ENCODE measurements at regions not wholly inside any gene's neighbourhood (a gene's known extent, or its start where the extent isn't known, plus 50 kb on each side); places are given as distances from the start of the nearest gene placed in this dataset.

- no peak for TF ChIP-seq CTCF (IDR thresholded peaks at IDR 0.05)
- Histone ChIP-seq H3K27me3 (no peaks in the 10 kb centered on the region), H3K9me3 (no peaks in the 10 kb centered on the region), H3K27ac (no peak overlapping the region), H3K4me3 (ENCODE audit: low read depth in 1 of 2, low read length in 1 of 2) (no peak overlapping the region), H3K36me3 (no peaks in the 10 kb centered on the region), H3K4me1 (ENCODE audit: control insufficient read depth in 1 of 2, insufficient read depth in 1 of 2, low read depth in 1 of 2, low read length in 1 of 2) (peaks cover 3 to 15% of the 10 kb centered on the region in 2 experiments)
These were observed 77.3 kb upstream of the CNTN1 start for GRCh38 chr12:40614923-40615322.

- no peak overlapping the region for H3K27ac ChIP-seq
- no peak for TF ChIP-seq CTCF (IDR thresholded peaks at IDR 0.05)
- no peaks in the 10 kb centered on the region for H3K27me3 ChIP-seq
- H3K36me3 ChIP-seq, result no peaks in the 10 kb centered on the region
- no peaks in the 10 kb centered on the region for H3K9me3 ChIP-seq
- no peak overlapping the region for H3K4me3 ChIP-seq (ENCODE audit: low read depth in 1 of 2, low read length in 1 of 2)
- H3K4me1 ChIP-seq (ENCODE audit: control insufficient read depth in 1 of 2, insufficient read depth in 1 of 2, low read depth in 1 of 2, low read length in 1 of 2), result peaks cover 3 to 15% of the 10 kb centered on the region in 2 experiments
These were observed 76.6 kb upstream of the CNTN1 start for GRCh38 chr12:40615590-40615989.

- Histone ChIP-seq H3K4me1 (ENCODE audit: control insufficient read depth in 1 of 2, insufficient read depth in 1 of 2, low read depth in 1 of 2, low read length in 1 of 2) (peaks cover 3 to 15% of the 10 kb centered on the region in 2 experiments), H3K27me3 (no peaks in the 10 kb centered on the region), H3K4me3 (ENCODE audit: low read depth in 1 of 2, low read length in 1 of 2) (no peak overlapping the region), H3K27ac (no peak overlapping the region), H3K36me3 (no peaks in the 10 kb centered on the region), H3K9me3 (no peaks in the 10 kb centered on the region)
- no peak for TF ChIP-seq CTCF (IDR thresholded peaks at IDR 0.05)
These were observed 75.8 kb upstream of the CNTN1 start for GRCh38 chr12:40616383-40616915.

- no peak for TF ChIP-seq CTCF (IDR thresholded peaks at IDR 0.05)
- Histone ChIP-seq H3K36me3 (no peaks in the 10 kb centered on the region), H3K27me3 (no peaks in the 10 kb centered on the region), H3K9me3 (no peaks in the 10 kb centered on the region), H3K4me1 (ENCODE audit: control insufficient read depth in 1 of 2, insufficient read depth in 1 of 2, low read depth in 1 of 2, low read length in 1 of 2) (peaks cover 3 to 15% of the 10 kb centered on the region in 2 experiments), H3K27ac (no peak overlapping the region), H3K4me3 (ENCODE audit: low read depth in 1 of 2, low read length in 1 of 2) (no peak overlapping the region)
These were observed 73.6 kb upstream of the CNTN1 start for GRCh38 chr12:40618636-40619035.

- no peak for TF ChIP-seq CTCF (IDR thresholded peaks at IDR 0.05)
- no peaks in the 10 kb centered on the region for H3K36me3 ChIP-seq
- H3K27ac ChIP-seq, result no peak overlapping the region
- no peaks in the 10 kb centered on the region for H3K27me3 ChIP-seq
- H3K9me3 ChIP-seq, result no peaks in the 10 kb centered on the region
- H3K4me1 ChIP-seq (ENCODE audit: control insufficient read depth in 1 of 2, insufficient read depth in 1 of 2, low read depth in 1 of 2, low read length in 1 of 2), result no peaks in the 10 kb centered on the region
- H3K4me3 ChIP-seq (ENCODE audit: low read depth in 1 of 2, low read length in 1 of 2), result no peak overlapping the region
These were observed 71.6 kb upstream of the CNTN1 start for GRCh38 chr12:40620564-40621019.
